Hematopoietic multipotent progenitor cell (in vitro differentiated cells): ENCODE measurements at regions not wholly inside any gene's neighbourhood (a gene's known extent, or its start where the extent isn't known, plus 50 kb on each side); places are given as distances from the start of the nearest gene placed in this dataset.

Experiments used
- DNase-seq, 3 donors: peaks; one replicate each; pipeline ENCODE4 v3.0.0-alpha.2; 2011 to 2015; ENCODE audit warnings: low read depth in 2 of 3, low spot score in 2 of 3

GRCh38 chr12:102542816-102543440 is 62.6 kb upstream of the IGF1 start:
- DNase-seq, result no peak

- no peak for DNase-seq
Measured at GRCh38 chr12:102540815-102541385, 60.5 kb upstream of the IGF1 start.

- DNase-seq, result no peak
Measured at GRCh38 chr12:102539651-102540553, 59.5 kb upstream of the IGF1 start.

GRCh38 chr12:102535306-102535705 is 54.9 kb upstream of the IGF1 start:
- DNase-seq, result no peak

- DNase-seq, result no peak
Measured at GRCh38 chr12:102534899-102535298, 54.5 kb upstream of the IGF1 start.

- no peak for DNase-seq
Measured at GRCh38 chr12:102533483-102534215, 53.3 kb upstream of the IGF1 start.
